Upper lobe of left lung (tissue), 6 donors: ENCODE measurements at regions not wholly inside any gene's neighbourhood (a gene's known extent, or its start where the extent isn't known, plus 50 kb on each side); places are given as distances from the start of the nearest gene placed in this dataset.

Experiments used
- ATAC-seq, 2 donors: fragments of 200-7000 bp; cut with Tn5 transposase; one replicate each; pipeline ENCODE4 v1.9.1; 2022; ENCODE audit warnings: mild to moderate bottlenecking in 2 of 2, moderate library complexity in 2 of 2; ENCODE audit not compliant: low FRiP score in 2 of 2
- DNase-seq, 2 donors: peaks; one replicate each; pipeline ENCODE4 v3.0.0-alpha.2; 2019 to 2020
- H3K27ac ChIP-seq, 4 donors: fragments of 200-600 bp; sonication (generic); one replicate each; pipeline ENCODE4 v1.5.1; 2016 to 2019
- H3K27me3 ChIP-seq, 4 donors: fragments of 200-600 bp; sonication (generic); one replicate each; pipeline ENCODE4 v1.5.1; 2017 to 2019
- H3K36me3 ChIP-seq, 4 donors: fragments of 200-600 bp; sonication (generic); one replicate each; pipeline ENCODE4 v1.5.1; 2016 to 2019
- H3K4me1 ChIP-seq, 4 donors: fragments of 200-600 bp; sonication (generic); one replicate each; pipeline ENCODE4 v1.5.1; 2018 to 2019
- H3K4me3 ChIP-seq, 4 donors: fragments of 200-600 bp; sonication (generic); one replicate each; pipeline ENCODE4 v1.5.1; 2017 to 2019; ENCODE audit warnings: mild to moderate bottlenecking in 2 of 4, moderate library complexity in 1 of 4
- H3K9me3 ChIP-seq, 4 donors: fragments of 200-600 bp; sonication (generic); one replicate each; pipeline ENCODE4 v1.5.1; 2018 to 2019
- EP300 ChIP-seq, 4 donors: sonication (generic); formaldehyde crosslinking; IDR thresholded peaks; one replicate each; pipeline ENCODE4 v1.5.1; 2017; ENCODE audit warnings: antibody characterized with exemption in 4 of 4, control low read depth in 2 of 4
- POLR2A ChIP-seq, 4 donors: fragments of 450-650 bp; IDR thresholded peaks; one replicate each; pipeline ENCODE4 v1.5.1; 2016 to 2017; ENCODE audit warnings: antibody characterized with exemption in 4 of 4, mild to moderate bottlenecking in 2 of 4
- POLR2AphosphoS5 ChIP-seq, 2 donors: sonication (generic); formaldehyde crosslinking; IDR thresholded peaks; one replicate each; pipeline ENCODE4 v1.5.1; 2017; ENCODE audit warnings: antibody characterized with exemption in 2 of 2
- WGBS, 2 donors: methylation state at CpG; one replicate each; pipeline ENCODE4 v1.1.5; 2017 to 2018; 5-methylcytosine and 5-hydroxymethylcytosine counted together
- TF ChIP-seq, protein P1 (sequence below), 6 experiments: fragments of 450-650 bp in 4 of 6; fragments of 200-600 bp in 2 of 6; sonication (generic) in 2 of 6; IDR thresholded peaks; one replicate each; pipeline ENCODE4 v1.5.1; 2016 to 2019; ENCODE audit warnings: antibody characterized with exemption in 6 of 6
- donor health status: DM: no; HTN: no; CAD: no; lungs with moderate emphysema.
- donor health status: DM: no; HTN: yes; CAD: no; lungs with severe emphysema.

DNA sequence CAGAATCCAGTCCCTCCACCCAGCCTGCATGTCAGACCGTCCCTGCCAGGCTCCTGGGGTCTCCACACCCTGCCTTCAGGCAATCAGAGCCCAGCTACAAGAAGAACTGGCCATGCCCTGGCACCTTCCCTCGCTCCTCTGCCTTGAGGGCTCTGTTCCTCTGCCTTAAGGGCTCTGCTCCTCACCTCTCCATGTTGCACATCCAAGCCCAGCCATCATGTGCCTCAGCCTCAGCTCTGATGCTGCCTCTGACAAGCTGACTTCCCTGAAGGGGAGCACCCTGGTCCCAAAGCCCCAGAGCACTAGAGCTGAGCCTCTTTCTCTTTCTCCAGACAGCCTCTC is 50.3 kb upstream of the ANTXRL start:
- Histone ChIP-seq H3K27ac (no peak overlapping the region), H3K4me1 (no peaks in the 10 kb centered on the region), H3K27me3 (no peaks in the 10 kb centered on the region), H3K36me3 (no peaks in the 10 kb centered on the region), H3K9me3 (no peaks in the 10 kb centered on the region), H3K4me3 (no peak overlapping the region)
- 90 to 93% methylated on average over 2 of the region's 2 CpGs for WGBS, 2 donors
- DNase-seq (peak in 1 of 2 donors; percentile 11), ATAC-seq (no peak)
- TF ChIP-seq POLR2A (IDR thresholded peaks at IDR 0.05) (no peak), EP300 (IDR thresholded peaks at IDR 0.05) (no peak), POLR2AphosphoS5 (IDR thresholded peaks at IDR 0.05) (no peak)
- TF ChIP-seq, protein P1, sequence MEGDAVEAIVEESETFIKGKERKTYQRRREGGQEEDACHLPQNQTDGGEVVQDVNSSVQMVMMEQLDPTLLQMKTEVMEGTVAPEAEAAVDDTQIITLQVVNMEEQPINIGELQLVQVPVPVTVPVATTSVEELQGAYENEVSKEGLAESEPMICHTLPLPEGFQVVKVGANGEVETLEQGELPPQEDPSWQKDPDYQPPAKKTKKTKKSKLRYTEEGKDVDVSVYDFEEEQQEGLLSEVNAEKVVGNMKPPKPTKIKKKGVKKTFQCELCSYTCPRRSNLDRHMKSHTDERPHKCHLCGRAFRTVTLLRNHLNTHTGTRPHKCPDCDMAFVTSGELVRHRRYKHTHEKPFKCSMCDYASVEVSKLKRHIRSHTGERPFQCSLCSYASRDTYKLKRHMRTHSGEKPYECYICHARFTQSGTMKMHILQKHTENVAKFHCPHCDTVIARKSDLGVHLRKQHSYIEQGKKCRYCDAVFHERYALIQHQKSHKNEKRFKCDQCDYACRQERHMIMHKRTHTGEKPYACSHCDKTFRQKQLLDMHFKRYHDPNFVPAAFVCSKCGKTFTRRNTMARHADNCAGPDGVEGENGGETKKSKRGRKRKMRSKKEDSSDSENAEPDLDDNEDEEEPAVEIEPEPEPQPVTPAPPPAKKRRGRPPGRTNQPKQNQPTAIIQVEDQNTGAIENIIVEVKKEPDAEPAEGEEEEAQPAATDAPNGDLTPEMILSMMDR (IDR thresholded peaks at IDR 0.05) = no peak

DNA sequence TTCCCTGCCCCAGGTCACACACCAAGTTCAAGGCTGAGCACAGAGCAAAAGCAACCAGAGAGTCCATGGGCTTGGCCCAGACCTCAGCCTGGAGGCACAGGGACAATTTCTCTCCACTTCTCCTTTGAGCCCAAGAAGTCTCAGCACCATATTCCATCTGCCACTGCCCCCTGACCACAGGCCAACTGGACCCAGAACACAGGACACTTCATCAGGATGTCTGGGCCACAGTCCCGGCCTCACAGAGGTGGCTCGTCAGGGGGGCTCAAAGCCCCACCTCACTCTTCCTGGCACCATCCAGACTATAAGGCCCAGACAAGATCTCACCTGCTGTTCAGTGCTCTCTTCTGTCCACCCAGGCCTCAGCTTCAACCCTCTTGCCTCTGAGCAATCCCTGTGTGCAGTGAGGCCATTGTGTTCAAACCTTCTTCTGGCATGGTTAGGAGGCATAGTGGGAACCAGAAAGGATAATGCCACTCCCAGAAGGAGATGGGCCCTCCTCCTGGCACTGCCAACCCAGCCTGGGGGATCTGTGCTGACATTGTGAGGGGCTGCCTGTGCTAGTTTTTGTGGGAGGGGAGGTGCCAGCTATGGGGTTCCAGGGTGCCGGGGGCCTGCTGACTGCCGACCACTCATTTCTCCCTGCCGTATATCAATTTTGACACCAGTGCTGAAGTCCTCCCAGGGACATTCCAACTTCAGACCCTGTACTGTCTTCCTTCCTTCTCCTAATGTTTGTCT is 49.7 kb upstream of the ANTXRL start:
- H3K27ac ChIP-seq = no peak overlapping the region
- H3K36me3 ChIP-seq = no peaks in the 10 kb centered on the region
- H3K4me1 ChIP-seq = no peaks in the 10 kb centered on the region
- 77 to 98% methylated on average over 5 of the region's 5 CpGs for WGBS, 2 donors
- peak in 1 of 2 donors; percentile 13 for DNase-seq
- no peak for ATAC-seq
- H3K27me3 ChIP-seq = no peaks in the 10 kb centered on the region
- H3K4me3 ChIP-seq = no peak overlapping the region
- peaks cover 0 to 2% (median under 1%) of the 10 kb centered on the region in 4 donors for H3K9me3 ChIP-seq
- TF ChIP-seq, protein P1 (IDR thresholded peaks at IDR 0.05) = no peak
- TF ChIP-seq POLR2A (IDR thresholded peaks at IDR 0.05) (no peak), EP300 (IDR thresholded peaks at IDR 0.05) (no peak), POLR2AphosphoS5 (IDR thresholded peaks at IDR 0.05) (no peak)
